ENCODE measurements at regions not wholly inside any gene's neighbourhood (a gene's known extent, or its start where the extent isn't known, plus 50 kb on each side); places are given as distances from the start of the nearest gene placed in this dataset.

- FAIRE-seq = no peak
Observed at GRCh38 chr9:107886826-107887225, 397.3 kb upstream of the KLF4 start.

- FAIRE-seq = no peak
Observed at GRCh38 chr9:107883496-107884124, 394.0 kb upstream of the KLF4 start.

GRCh38 chr9:107881626-107882300, 392.2 kb upstream of the KLF4 start:
- no peak for FAIRE-seq

DNA sequence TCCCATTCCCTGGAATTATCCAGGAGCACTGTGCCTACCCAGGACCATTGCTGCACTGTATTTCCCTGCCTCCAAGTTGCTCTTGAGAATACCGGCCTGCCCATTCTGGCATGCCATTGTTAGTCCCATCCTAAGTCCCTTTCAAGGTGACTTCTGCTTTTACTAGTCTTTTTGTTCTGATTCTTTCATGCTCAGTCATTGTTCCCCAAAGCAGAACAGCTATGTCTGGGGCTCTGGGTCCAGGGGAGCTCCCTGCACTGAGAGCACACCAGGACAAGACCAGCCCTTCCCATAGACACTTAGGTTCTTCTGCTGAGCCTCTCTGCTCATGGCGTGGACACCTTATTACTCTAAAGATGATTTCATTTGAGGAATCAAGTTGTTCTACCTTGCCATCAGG, 388.9 kb upstream of the KLF4 start:
- no peak for FAIRE-seq

DNA sequence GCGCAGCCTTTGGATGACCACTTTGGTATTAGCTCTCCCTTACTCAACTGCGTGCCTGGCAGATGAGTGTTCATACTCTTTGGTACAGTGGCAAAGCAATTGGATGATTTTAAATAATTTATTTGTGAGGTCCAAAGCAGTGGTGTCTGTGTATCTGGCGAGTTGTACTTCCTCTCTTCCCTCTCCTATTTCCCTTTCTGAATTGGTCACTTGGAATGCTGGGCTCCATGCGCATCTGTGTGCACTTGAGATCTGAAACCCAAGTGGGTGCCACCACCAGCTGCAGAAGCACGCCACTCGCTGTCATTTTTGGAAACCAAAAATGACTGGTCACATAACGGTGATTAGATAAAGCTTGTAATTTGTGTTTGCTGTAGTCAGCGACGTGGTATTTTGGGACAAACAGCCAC, 386.0 kb upstream of the KLF4 start:
- no peak for FAIRE-seq

GRCh38 chr9:107874591-107875369, 385.2 kb upstream of the KLF4 start:
- FAIRE-seq = no peak

DNA sequence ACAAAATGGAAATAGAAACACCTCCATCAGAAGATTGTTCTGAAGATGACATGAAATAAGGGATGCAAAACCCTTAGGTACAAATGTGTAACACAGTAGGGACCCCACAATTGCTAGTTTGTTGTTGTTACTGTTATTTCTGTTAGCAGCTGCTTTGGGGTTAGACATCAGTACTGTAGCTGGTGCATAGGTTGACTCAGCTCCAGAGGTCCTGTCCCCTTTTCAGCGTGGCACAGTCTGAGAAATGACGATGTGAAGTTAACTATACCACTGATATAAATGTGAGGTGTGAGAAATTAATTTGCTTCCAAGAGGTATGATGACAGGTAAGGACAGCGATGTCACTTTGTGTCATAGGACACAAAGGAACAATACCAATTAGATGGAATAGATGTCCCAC, 384.6 kb upstream of the KLF4 start:
- FAIRE-seq = no peak

- no peak for FAIRE-seq
Observed at GRCh38 chr9:107872457-107873192, 383.1 kb upstream of the KLF4 start.

GRCh38 chr9:107870927-107871680, 381.5 kb upstream of the KLF4 start:
- FAIRE-seq = no peak

DNA sequence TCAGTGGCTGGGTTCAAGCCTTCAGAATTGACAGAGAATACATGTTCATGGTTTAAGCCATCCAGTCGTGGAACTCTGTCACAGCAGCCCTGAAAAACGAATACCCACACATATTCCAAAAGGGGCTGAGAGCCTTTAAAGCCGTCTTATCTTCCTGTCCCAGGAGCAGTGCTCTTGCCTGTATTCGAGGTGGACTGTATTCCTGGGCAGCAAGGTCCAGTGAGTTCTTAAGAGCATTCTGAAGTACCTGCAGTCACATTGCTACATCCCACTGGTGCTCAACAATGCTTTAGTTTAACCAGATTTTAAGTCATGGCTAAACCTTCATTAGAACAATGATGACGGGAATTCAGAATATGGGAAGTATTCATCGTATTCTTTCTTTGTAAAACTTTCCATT, 380.7 kb upstream of the KLF4 start:
- no peak for FAIRE-seq

- no peak for FAIRE-seq
Observed at GRCh38 chr9:107869111-107869510, 379.5 kb upstream of the KLF4 start.

DNA sequence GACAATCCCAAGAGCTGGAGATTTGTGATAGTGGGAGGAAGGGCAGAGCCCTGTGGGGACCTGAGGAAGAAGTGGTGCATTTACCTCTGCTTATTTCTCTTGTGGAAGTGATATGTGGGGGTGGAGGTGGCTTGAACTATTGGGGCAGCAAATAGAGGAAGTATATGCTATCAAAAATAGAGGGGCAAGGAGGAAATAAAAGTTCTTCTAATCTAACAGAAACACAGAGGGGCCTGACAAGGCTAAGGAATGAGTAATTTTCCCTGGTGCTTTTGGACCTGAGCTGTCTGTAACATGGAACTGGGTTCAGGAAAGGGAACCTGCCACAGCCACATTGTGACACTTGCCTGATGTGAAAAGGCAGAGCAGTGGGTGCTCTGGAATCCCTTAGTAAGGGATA, 378.6 kb upstream of the KLF4 start:
- no peak for FAIRE-seq

DNA sequence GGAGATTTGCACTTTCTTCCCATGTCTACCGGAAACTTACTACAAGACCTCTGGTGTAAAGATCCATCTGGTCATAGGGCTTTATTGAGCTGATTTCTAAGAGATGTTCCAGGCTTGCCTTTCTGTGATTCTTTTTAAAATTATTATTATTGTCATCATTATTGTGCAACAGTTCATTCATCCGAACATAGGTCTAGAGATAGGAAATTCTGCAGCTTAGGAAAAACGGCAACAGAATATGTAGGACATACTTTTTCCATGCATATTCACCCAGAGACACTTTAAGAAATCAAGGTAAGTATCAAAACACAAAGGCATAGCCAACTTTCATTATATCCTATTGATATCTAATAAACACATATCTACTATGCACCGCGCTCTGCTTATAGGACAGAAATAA, 378.2 kb upstream of the KLF4 start:
- FAIRE-seq = no peak

DNA sequence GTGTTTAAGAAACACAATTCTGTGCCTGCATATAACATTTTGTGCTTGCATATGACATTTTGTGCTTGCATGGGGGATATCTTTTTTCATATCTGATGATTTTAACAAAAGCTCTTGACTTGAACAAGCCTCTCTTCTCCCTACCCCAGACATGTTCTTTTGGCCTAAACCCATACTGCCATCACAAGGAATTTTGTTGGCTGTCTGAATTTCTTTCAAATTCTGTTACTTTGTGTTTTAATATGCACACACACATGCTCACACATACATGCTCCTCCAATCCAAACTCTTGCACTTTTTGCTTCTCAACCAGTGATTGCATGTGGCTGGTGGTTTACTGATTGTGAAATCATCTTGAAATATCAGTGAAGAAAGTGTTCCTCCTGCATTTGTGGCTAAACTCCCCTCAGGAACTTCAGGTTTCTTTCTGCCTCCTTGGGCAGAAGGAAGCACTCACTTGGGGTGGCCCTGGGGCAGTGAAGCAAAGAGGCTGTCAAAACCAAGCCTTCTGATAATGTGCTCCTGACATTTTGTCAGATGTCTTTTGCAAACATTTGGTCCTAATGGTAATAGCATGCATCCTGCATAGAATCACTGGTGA, 377.2 kb upstream of the KLF4 start:
- FAIRE-seq = no peak

DNA sequence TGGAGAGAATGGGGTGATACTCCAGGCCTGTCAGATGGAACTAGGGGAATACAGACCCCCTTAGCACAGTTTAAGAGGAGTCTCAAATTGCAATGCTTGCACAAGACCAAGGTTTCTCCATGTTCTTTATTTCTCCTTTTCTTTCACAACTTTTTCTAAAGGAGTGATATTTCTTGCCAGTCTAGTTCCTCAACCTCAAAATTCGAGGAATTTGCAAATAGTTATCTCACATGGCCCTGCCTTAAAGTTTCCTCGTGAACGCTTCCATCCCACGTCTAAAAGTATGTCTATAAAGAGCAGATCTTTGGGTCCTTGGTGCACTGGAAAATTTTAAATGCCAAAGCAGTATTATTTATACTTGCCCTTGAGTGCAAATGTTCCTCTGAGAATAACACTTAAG, 373.8 kb upstream of the KLF4 start:
- no peak for FAIRE-seq

DNA sequence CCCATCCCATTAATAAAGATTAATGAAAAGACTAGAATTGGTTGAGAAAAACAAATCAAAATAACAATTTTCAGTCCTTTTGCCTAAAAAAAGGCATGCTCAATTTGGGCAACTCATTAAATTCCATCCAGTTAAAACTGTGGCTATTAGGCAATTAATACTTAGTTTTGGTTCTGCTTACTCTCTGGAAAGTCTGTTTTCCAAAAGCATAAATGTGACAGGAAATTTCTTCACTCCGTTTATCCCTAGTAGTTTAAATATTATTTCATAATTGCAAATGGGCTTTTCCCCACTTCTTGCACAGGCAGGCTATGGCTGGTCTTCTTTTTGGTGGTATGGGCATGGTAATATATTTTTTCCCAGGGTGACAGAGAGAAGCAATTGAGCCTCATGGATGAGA, 373.3 kb upstream of the KLF4 start:
- FAIRE-seq = no peak

DNA sequence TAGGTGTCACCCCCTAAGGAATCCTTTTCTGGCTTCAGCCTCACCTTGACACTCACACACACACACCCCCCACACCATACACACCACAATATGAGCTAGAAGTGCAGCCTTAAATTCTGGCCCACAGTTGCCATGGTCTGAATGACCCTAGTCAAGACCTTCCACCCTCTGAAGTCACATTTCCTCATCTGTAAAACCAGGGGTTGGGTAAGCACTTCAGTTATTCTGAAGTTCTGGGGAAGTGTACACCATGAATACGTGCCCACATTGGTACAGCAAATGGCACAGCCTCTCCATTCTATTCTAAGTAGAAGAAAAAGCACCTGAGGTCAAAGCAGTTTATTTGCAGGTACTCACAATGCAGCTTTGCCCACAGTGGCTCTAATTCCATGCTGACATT, 372.8 kb upstream of the KLF4 start:
- no peak for FAIRE-seq

DNA sequence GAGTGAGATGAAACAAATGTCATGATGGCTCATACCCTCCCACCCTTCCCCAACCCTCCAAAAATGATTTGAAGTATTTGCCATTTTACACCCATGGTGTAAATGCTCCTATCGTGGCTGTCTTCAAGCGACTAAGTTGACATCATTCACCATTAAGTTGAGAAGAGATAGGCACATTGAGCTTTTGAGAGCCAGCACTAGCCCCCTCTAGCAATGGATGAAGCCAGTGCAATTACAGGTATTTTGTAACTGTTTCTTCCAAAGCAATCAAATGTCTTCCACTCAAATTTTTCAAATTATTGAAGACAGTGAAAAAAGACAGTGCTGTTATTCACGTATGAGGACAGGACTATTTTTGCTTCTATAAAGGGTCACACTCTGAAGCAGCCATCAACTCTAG, 371.5 kb upstream of the KLF4 start:
- FAIRE-seq = no peak

- no peak for FAIRE-seq
Observed at GRCh38 chr9:107858260-107858659, 368.7 kb upstream of the KLF4 start.

DNA sequence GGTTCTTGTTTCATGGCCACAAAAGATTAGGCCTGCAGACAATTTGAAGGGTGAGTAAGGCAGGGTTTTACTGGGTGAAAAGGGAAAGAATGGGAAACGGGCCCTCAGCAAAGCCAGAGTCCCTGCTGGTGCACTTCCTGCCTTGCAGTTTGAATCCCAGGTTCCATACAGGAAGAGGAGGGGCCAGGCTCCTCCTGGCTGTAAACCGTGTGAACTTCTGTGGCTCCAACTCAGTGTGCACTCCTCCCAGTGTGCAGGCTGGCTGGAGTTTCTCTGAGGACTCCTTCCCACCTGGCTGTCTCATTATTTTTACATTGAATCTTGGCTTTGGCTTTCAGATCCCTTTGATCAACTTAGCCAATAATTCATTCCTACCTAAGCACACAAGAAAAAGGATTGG, 367.1 kb upstream of the KLF4 start:
- FAIRE-seq = no peak

- no peak for FAIRE-seq
Observed at GRCh38 chr9:107855164-107855563, 365.6 kb upstream of the KLF4 start.

GRCh38 chr9:107853461-107853860, 363.9 kb upstream of the KLF4 start:
- FAIRE-seq = no peak

Measured in G401.6 (cell line).